Keratinocyte (primary cell): ENCODE measurements at regions not wholly inside any gene's neighbourhood (a gene's known extent, or its start where the extent isn't known, plus 50 kb on each side); places are given as distances from the start of the nearest gene placed in this dataset.

Experiments used
- DNase-seq: peaks from one replicate; pipeline ENCODE4 v3.0.0-alpha.2; 2011; ENCODE audit warnings: low read depth, missing footprints, low spot score
- FAIRE-seq: peaks from 2 replicates; lab custom pipeline; 2011; peaks lifted over from hg19 to GRCh38; lab: Jason Lieb, UNC
- H2AFZ ChIP-seq: 2 replicates; pipeline ENCODE4 v1.6.0; 2012; ENCODE audit warnings: low read length, control low read depth, inconsistent platforms; ENCODE audit not compliant: control insufficient read depth
- H3K27ac ChIP-seq: 2 replicates; pipeline ENCODE4 v1.5.1; 2011; ENCODE audit warnings: low read length; ENCODE audit not compliant: control insufficient read depth, insufficient read depth
- H3K27me3 ChIP-seq: 3 replicates; pipeline ENCODE4 v1.6.0; 2011; ENCODE audit warnings: low read length; ENCODE audit not compliant: control insufficient read depth, insufficient read depth; ENCODE audit errors: extremely low read depth
- H3K36me3 ChIP-seq, 2 experiments: 2 replicates in 1 of 2; 3 replicates in 1 of 2; pipeline ENCODE4 v1.5.1; 2011; ENCODE audit warnings: low read length in 2 of 2, mild to moderate bottlenecking in 1 of 2; ENCODE audit not compliant: control insufficient read depth in 2 of 2, insufficient read depth in 2 of 2; ENCODE audit errors: extremely low read depth in 1 of 2
- H3K4me1 ChIP-seq: 3 replicates; pipeline ENCODE4 v1.5.1; 2011; ENCODE audit warnings: low read length; ENCODE audit not compliant: control insufficient read depth, insufficient read depth; ENCODE audit errors: extremely low read depth
- H3K4me2 ChIP-seq: 3 replicates; pipeline ENCODE4 v1.6.0; 2011; ENCODE audit warnings: low read depth, low read length; ENCODE audit not compliant: control insufficient read depth, insufficient read depth; ENCODE audit errors: extremely low read depth
- H3K4me3 ChIP-seq, 3 experiments: fragments of 200-600 bp in 1 of 3; sonication (generic) in 1 of 3; 2 replicates in 2 of 3; 3 replicates in 1 of 3; pipeline ENCODE4 v1.5.1; 2011 to 2016; ENCODE audit warnings: low read length in 3 of 3, mild to moderate bottlenecking in 3 of 3, control low read depth in 2 of 3, inconsistent platforms in 1 of 3, low read depth in 1 of 3, mixed read lengths in 1 of 3, mixed run types in 1 of 3, moderate library complexity in 1 of 3; ENCODE audit not compliant: control insufficient read depth in 2 of 3, insufficient read depth in 2 of 3; ENCODE audit errors: extremely low read depth in 1 of 3
- H3K79me2 ChIP-seq: 2 replicates; pipeline ENCODE4 v1.6.0; 2012; ENCODE audit warnings: low read length; ENCODE audit not compliant: control insufficient read depth, insufficient read depth
- H3K9ac ChIP-seq: 3 replicates; pipeline ENCODE4 v1.6.0; 2011; ENCODE audit warnings: low read length; ENCODE audit not compliant: control insufficient read depth, insufficient read depth; ENCODE audit errors: extremely low read depth
- H3K9me1 ChIP-seq: 3 replicates; pipeline ENCODE4 v1.6.0; 2011; ENCODE audit warnings: low read length; ENCODE audit not compliant: control insufficient read depth, insufficient read depth; ENCODE audit errors: extremely low read depth
- H3K9me3 ChIP-seq: 2 replicates; pipeline ENCODE4 v1.5.1; 2012; ENCODE audit warnings: low read depth, low read length; ENCODE audit not compliant: control insufficient read depth
- H4K20me1 ChIP-seq: 3 replicates; pipeline ENCODE4 v1.6.0; 2011; ENCODE audit warnings: low read length; ENCODE audit not compliant: control insufficient read depth, insufficient read depth; ENCODE audit errors: extremely low read depth
- CTCF ChIP-seq, 3 experiments: IDR thresholded peaks in 1 of 3; conservative IDR thresholded peaks in 1 of 3; optimal IDR thresholded peaks in 1 of 3; 2 replicates in 2 of 3; 3 replicates in 1 of 3; pipeline versions ENCODE3 to v1.5.1; 2011; ENCODE audit warnings: low read length in 3 of 3, mild to moderate bottlenecking in 3 of 3, moderate library complexity in 2 of 3, control low read depth in 1 of 3, inconsistent platforms in 1 of 3; ENCODE audit not compliant: insufficient read depth in 2 of 3; ENCODE audit errors: extremely low read depth in 1 of 3
- EZH2 ChIP-seq: IDR thresholded peaks from one replicate; pipeline ENCODE4 v1.6.1; 2012; ENCODE audit warnings: inconsistent platforms, mild to moderate bottlenecking, low read length, moderate library complexity
- dilution Hi-C: fragments of 300-500 bp; cut with MboI; formaldehyde crosslinking; loops from one replicate; pipeline ENCODE4 v1.7.0; 2020; ENCODE audit warnings: low sequenced_read_pairs; ENCODE audit not compliant: extremely low pct_ligation_motif_present

GRCh38 chr2:226399006-226399405 lies 400.6 kb downstream of the IRS1 start:
- Histone ChIP-seq H3K4me1 (no peaks in the 10 kb centered on the region), H3K27me3 (no peaks in the 10 kb centered on the region), H3K4me2 (no peak overlapping the region), H3K9me3 (no peaks in the 10 kb centered on the region), H3K36me3 (no peaks in the 10 kb centered on the region), H3K9me1 (no peaks in the 10 kb centered on the region), H3K27ac (no peak overlapping the region), H3K4me3 (no peak overlapping the region), H2AFZ (no peak overlapping the region), H3K79me2 (no peaks in the 10 kb centered on the region), H4K20me1 (no peaks in the 10 kb centered on the region), H3K9ac (no peak overlapping the region)
- DNase-seq (no peak), FAIRE-seq (no peak)
- dilution Hi-C loops: no loop called here
- no peak for TF ChIP-seq CTCF (optimal IDR thresholded peaks at IDR 0.05 in 1 of 3, IDR thresholded peaks at IDR 0.05 in 1 of 3, conservative IDR thresholded peaks at IDR 0.05 in 1 of 3; ENCODE audit: extremely low read depth in 1 of 3, insufficient read depth in 2 of 3, low read length in 3 of 3)
- no peak for TF ChIP-seq EZH2

- TF ChIP-seq CTCF (optimal IDR thresholded peaks at IDR 0.05 in 1 of 3, IDR thresholded peaks at IDR 0.05 in 1 of 3, conservative IDR thresholded peaks at IDR 0.05 in 1 of 3; ENCODE audit: extremely low read depth in 1 of 3, insufficient read depth in 2 of 3, low read length in 3 of 3) (no peak), EZH2 (no peak)
- Histone ChIP-seq H3K27ac (no peak overlapping the region), H4K20me1 (no peaks in the 10 kb centered on the region), H3K36me3 (no peaks in the 10 kb centered on the region), H3K4me1 (no peaks in the 10 kb centered on the region), H2AFZ (no peak overlapping the region), H3K9me1 (no peaks in the 10 kb centered on the region), H3K9me3 (no peaks in the 10 kb centered on the region), H3K4me3 (no peak overlapping the region), H3K9ac (no peak overlapping the region), H3K4me2 (no peak overlapping the region), H3K79me2 (no peaks in the 10 kb centered on the region), H3K27me3 (no peaks in the 10 kb centered on the region)
- dilution Hi-C loops: no loop called here
- DNase-seq: no peak
- FAIRE-seq: no peak
Observed at GRCh38 chr2:226398580-226398979, 401.0 kb downstream of the IRS1 start.
